ENCODE measurements at regions not wholly inside any gene's neighbourhood (a gene's known extent, or its start where the extent isn't known, plus 50 kb on each side); places are given as distances from the start of the nearest gene placed in this dataset.

- TF ChIP-seq POLR2A (IDR thresholded peaks at IDR 0.05) (no peak), CTCF (IDR thresholded peaks at IDR 0.05 in 4 of 5, conservative IDR thresholded peaks at IDR 0.05 in 1 of 5) (no peak)
Observed at GRCh38 chr22:27344546-27344945, 457.0 kb downstream of the MN1 start.

All from gastrocnemius medialis (tissue), 4 donors.